Activated B cell treated with CpG ODN at 0.5 μM for 24 hours (primary cell): ENCODE measurements at regions not wholly inside any gene's neighbourhood (a gene's known extent, or its start where the extent isn't known, plus 50 kb on each side); places are given as distances from the start of the nearest gene placed in this dataset.

Source experiments
- ATAC-seq: fragments of 200-7000 bp; cut with Tn5 transposase; one replicate; pipeline ENCODE4 v1.10.0; 2021; ENCODE audit warnings: low read depth, mild to moderate bottlenecking, moderate library complexity
- CTCF ChIA-PET: fragments of 350-600 bp; sonication (Branson Sonifier 250); formaldehyde crosslinking; loops from one replicate; lab custom pipeline; 2021; ENCODE audit warnings: antibody characterized with exemption; lab: Charles Lee
- POLR2A ChIA-PET: fragments of 350-600 bp; sonication (Branson Sonifier 250); formaldehyde crosslinking; loops from one replicate; lab custom pipeline; 2021; ENCODE audit warnings: antibody characterized with exemption; lab: Charles Lee
- DNase-seq: peaks from one replicate; pipeline ENCODE4 v3.0.0; 2022
- H3K27ac Mint-ChIP-seq: one replicate; pipeline ENCODE4 v1.8.0; 2020; ENCODE audit warnings: mixed read lengths
- H3K27me3 Mint-ChIP-seq: one replicate; pipeline ENCODE4 v1.8.0; 2021; ENCODE audit warnings: mixed read lengths
- H3K36me3 Mint-ChIP-seq: one replicate; pipeline ENCODE4 v1.8.0; 2021; ENCODE audit warnings: low read depth, mixed read lengths
- H3K4me1 Mint-ChIP-seq: one replicate; pipeline ENCODE4 v1.8.0; 2021; ENCODE audit warnings: mixed read lengths
- H3K4me3 Mint-ChIP-seq: one replicate; pipeline ENCODE4 v1.8.0; 2020; ENCODE audit warnings: mild to moderate bottlenecking, mixed read lengths
- H3K9me3 Mint-ChIP-seq: one replicate; pipeline ENCODE4 v1.8.0; 2020; ENCODE audit warnings: mixed read lengths
- intact Hi-C: fragments of 100-400 bp; cut with micrococcal nuclease; formaldehyde crosslinking; loops from one replicate; pipeline ENCODE4 v1.15.1; 2024
- TF ChIP-seq, protein P1 (sequence below): fragments of 200-600 bp; IDR thresholded peaks from one replicate; pipeline ENCODE4 v1.8.0; 2022; ENCODE audit warnings: antibody characterized with exemption, mild to moderate bottlenecking

DNA sequence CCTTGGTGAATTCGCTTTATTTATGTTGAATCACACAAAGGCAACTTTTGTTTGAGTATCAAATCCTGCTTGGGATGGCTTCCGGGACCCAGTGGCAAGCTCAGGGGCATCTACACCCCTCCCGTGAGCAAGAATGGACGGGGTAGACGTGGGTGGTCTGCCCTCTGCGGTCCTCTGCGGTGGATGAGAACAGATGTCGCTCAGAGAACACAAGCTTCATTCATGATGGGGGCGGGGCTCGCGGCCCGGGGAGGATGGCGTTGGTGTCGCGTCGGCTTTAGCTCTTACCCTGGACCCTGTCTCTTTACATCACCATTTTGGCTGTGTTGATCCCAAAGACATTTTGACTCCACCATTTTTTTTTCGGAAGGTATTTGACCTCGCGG lies 158.5 kb upstream of the RTL1 start:
- intact Hi-C loops, result no loop called here
- H3K9me3 Mint-ChIP-seq, result peaks cover 11% of the 10 kb centered on the region
- no peaks in the 10 kb centered on the region for H3K36me3 Mint-ChIP-seq
- ATAC-seq (no peak), DNase-seq (no peak)
- CTCF ChIA-PET, result no interaction called here
- no peaks in the 10 kb centered on the region for H3K4me1 Mint-ChIP-seq
- H3K27me3 Mint-ChIP-seq, result no peaks in the 10 kb centered on the region
- H3K4me3 Mint-ChIP-seq, result no peak overlapping the region
- no peak overlapping the region for H3K27ac Mint-ChIP-seq
- POLR2A ChIA-PET, result no interaction called here
- TF ChIP-seq, protein P1, sequence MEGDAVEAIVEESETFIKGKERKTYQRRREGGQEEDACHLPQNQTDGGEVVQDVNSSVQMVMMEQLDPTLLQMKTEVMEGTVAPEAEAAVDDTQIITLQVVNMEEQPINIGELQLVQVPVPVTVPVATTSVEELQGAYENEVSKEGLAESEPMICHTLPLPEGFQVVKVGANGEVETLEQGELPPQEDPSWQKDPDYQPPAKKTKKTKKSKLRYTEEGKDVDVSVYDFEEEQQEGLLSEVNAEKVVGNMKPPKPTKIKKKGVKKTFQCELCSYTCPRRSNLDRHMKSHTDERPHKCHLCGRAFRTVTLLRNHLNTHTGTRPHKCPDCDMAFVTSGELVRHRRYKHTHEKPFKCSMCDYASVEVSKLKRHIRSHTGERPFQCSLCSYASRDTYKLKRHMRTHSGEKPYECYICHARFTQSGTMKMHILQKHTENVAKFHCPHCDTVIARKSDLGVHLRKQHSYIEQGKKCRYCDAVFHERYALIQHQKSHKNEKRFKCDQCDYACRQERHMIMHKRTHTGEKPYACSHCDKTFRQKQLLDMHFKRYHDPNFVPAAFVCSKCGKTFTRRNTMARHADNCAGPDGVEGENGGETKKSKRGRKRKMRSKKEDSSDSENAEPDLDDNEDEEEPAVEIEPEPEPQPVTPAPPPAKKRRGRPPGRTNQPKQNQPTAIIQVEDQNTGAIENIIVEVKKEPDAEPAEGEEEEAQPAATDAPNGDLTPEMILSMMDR, result no peak

DNA sequence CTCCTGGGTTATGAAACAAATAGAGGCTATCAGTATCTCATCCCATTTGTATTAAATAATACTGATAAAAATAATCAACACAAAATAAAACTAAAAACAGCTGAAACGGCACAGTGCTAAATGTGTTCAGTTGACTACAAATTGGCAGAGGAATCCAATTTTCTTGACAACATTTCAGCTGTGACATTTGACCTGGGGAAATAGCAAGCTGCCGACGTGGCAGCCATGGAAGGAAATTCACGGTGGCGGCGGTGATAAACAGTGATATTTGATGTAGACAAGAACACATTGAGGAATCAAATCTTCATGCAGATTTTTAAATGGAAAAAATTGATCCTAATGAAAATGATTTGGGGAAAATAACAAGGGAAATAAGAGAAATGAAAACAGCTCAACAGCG lies 159.1 kb upstream of the RTL1 start:
- DNase-seq (no peak), ATAC-seq (no peak)
- Mint-ChIP-seq H3K4me1 (no peaks in the 10 kb centered on the region), H3K36me3 (no peaks in the 10 kb centered on the region), H3K4me3 (no peak overlapping the region), H3K27ac (no peak overlapping the region), H3K9me3 (peaks cover 11% of the 10 kb centered on the region), H3K27me3 (peaks cover under 1% of the 10 kb centered on the region)
- intact Hi-C loops, result no loop called here
- CTCF ChIA-PET, result no interaction called here
- TF ChIP-seq, protein P1, result no peak
- POLR2A ChIA-PET, result no interaction called here

DNA sequence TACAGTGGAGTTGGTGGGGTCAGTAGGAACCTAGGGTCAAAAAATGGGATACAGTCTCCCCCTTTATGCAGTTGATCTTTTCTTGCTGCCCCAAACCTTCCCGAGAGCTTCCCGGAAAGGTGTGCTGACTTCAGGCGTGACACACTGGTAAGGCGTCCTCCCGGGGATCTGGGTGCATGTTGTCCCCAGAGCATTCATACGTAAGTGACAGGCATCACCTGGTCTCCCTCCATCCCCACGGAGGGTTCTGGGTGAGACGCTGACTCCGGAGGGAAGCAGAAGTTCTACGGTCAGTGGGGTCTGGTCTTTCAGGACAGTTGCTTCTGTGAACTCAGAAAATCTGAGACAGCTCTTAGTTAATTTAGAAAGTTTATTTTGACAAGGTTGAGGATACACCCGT lies 159.6 kb upstream of the RTL1 start:
- TF ChIP-seq, protein P1, result no peak
- POLR2A ChIA-PET, result no interaction called here
- DNase-seq (no peak), ATAC-seq (no peak)
- peaks cover 5% of the 10 kb centered on the region for H3K27me3 Mint-ChIP-seq
- peaks cover 8% of the 10 kb centered on the region for H3K9me3 Mint-ChIP-seq
- CTCF ChIA-PET, result no interaction called here
- no peak overlapping the region for H3K27ac Mint-ChIP-seq
- no peaks in the 10 kb centered on the region for H3K36me3 Mint-ChIP-seq
- H3K4me1 Mint-ChIP-seq, result no peaks in the 10 kb centered on the region
- H3K4me3 Mint-ChIP-seq, result no peak overlapping the region
- intact Hi-C loops, result no loop called here

DNA sequence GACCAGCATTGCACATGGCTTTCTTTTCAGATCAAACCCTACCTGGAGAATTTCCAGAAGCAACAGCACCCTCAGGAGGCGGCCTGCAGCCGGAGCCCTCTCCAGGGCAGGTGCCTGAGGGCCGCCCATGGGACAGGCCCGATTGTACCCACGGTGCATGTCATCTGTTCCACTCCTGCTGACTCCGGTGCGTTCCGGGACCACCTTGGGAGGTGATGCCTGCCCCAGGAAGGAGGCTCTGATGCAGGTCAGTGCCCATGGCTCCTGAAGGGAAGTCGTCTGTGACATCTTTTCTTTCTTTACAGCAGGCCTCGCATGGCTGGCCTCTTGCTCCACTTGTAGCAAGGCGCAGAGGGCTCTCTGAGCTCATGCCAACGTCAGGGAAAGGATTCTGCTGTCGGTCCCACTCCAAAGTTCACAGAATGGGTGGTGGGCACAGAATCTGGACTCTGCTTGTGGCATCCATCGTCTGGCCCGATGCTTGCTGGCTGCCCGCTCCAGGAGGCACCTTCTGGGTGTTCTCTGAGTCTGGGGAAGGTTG lies 160.7 kb upstream of the RTL1 start:
- no peak overlapping the region for H3K4me3 Mint-ChIP-seq
- H3K9me3 Mint-ChIP-seq, result no peaks in the 10 kb centered on the region
- no peak for ATAC-seq
- intact Hi-C loops, result no loop called here
- TF ChIP-seq, protein P1, result no peak
- ChIA-PET CTCF (interaction anchor here (0.6 kb wide), 1 partner anchor 22 kb away, joined by 3 read pairs; no protein-coding TSS in a partner anchor), POLR2A (interaction anchor here (0.6 kb wide), 1 partner anchor 467 kb away, joined by 3 read pairs; no protein-coding TSS in a partner anchor)
- no peak for DNase-seq
- H3K27me3 Mint-ChIP-seq, result peaks cover 12% of the 10 kb centered on the region
- H3K36me3 Mint-ChIP-seq, result no peaks in the 10 kb centered on the region
- H3K4me1 Mint-ChIP-seq, result peaks cover 2% of the 10 kb centered on the region
- no peak overlapping the region for H3K27ac Mint-ChIP-seq

DNA sequence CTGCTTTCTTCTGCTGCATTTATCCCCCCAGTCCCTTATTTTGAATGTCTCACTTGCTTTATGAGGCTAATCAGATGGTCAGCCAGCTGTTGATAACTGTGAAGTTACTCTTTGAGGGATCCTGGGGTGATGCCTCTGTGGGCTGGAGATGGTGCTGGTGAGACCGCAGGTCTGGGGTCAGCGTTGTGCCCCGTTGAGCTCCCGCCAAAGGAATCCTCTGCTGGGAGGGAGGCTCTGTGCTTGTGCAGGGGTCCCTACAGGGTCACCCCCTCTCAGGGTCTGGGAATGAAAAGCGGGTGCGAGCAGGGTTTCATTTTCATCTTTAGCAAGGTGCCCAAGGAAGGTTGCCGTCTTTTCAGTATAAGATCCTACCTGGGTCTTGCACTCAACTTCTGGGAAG lies 161.2 kb upstream of the RTL1 start:
- CTCF ChIA-PET, result interaction anchor here (0.6 kb wide), 1 partner anchor 22 kb away, joined by 3 read pairs; no protein-coding TSS in a partner anchor
- POLR2A ChIA-PET, result no interaction called here
- peaks cover 16% of the 10 kb centered on the region for H3K27me3 Mint-ChIP-seq
- DNase-seq (no peak), ATAC-seq (no peak)
- no peaks in the 10 kb centered on the region for H3K36me3 Mint-ChIP-seq
- TF ChIP-seq, protein P1, result no peak
- intact Hi-C loops, result no loop called here
- no peak overlapping the region for H3K27ac Mint-ChIP-seq
- no peak overlapping the region for H3K4me3 Mint-ChIP-seq
- H3K4me1 Mint-ChIP-seq, result peaks cover 2% of the 10 kb centered on the region
- H3K9me3 Mint-ChIP-seq, result no peaks in the 10 kb centered on the region
